Stomach smooth muscle (tissue), 2 donors: ENCODE measurements at regions not wholly inside any gene's neighbourhood (a gene's known extent, or its start where the extent isn't known, plus 50 kb on each side); places are given as distances from the start of the nearest gene placed in this dataset.

Source experiments
- H3K27ac ChIP-seq: one replicate; pipeline ENCODE4 v1.7.0; 2013; ENCODE audit warnings: mild to moderate bottlenecking, low read length, inconsistent platforms
- H3K27me3 ChIP-seq, 2 donors: one replicate each; pipeline ENCODE4 v1.7.0; 2013; ENCODE audit warnings: low read length in 2 of 2; ENCODE audit not compliant: insufficient read depth in 2 of 2, control insufficient read depth in 1 of 2
- H3K36me3 ChIP-seq, 2 donors: one replicate each; pipeline ENCODE4 v1.7.0; 2013; ENCODE audit warnings: low read length in 2 of 2; ENCODE audit not compliant: control insufficient read depth in 2 of 2, insufficient read depth in 2 of 2
- H3K4me1 ChIP-seq: one replicate; pipeline ENCODE4 v1.7.0; 2013; ENCODE audit warnings: low read length; ENCODE audit not compliant: control insufficient read depth, insufficient read depth
- H3K4me3 ChIP-seq, 2 donors: one replicate each; pipeline ENCODE4 v1.7.0; 2013; ENCODE audit warnings: low read length in 2 of 2
- H3K9ac ChIP-seq, 2 donors: one replicate each; pipeline ENCODE4 v1.7.0; 2013; ENCODE audit warnings: low read length in 2 of 2, mild to moderate bottlenecking in 1 of 2
- H3K9me3 ChIP-seq, 2 donors: one replicate each; pipeline ENCODE4 v1.7.0; 2013; ENCODE audit warnings: low read length in 2 of 2; ENCODE audit not compliant: control insufficient read depth in 2 of 2
- donor health status: healthy.
- donor health status: Pancreatic carcinoma.

DNA sequence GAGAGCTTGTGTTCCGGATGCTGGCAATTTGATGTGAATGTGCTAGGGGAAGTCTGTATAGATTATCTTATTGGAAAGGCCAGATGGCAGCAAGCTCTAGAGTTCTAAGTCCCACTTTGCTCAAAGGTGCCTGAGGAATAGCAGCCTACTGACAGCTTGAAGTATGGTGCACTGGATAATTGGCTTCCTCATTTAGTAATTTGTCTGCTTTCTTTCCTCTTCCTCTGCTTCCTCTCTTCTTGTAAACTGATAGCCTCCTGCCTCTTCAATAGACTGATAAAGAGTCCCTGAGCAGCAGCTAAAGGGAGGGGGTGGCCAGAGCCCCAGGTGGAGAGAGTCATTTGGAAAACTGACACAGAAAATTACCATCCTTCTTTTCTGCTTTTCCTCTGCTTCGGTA is 177.3 kb downstream of the FGF1 start:
- H3K9ac ChIP-seq, result no peak overlapping the region
- H3K27ac ChIP-seq, result no peak overlapping the region
- no peaks in the 10 kb centered on the region for H3K9me3 ChIP-seq
- no peaks in the 10 kb centered on the region for H3K36me3 ChIP-seq
- no peaks in the 10 kb centered on the region for H3K27me3 ChIP-seq
- no peak overlapping the region for H3K4me3 ChIP-seq
- H3K4me1 ChIP-seq, result peaks cover 6% of the 10 kb centered on the region

DNA sequence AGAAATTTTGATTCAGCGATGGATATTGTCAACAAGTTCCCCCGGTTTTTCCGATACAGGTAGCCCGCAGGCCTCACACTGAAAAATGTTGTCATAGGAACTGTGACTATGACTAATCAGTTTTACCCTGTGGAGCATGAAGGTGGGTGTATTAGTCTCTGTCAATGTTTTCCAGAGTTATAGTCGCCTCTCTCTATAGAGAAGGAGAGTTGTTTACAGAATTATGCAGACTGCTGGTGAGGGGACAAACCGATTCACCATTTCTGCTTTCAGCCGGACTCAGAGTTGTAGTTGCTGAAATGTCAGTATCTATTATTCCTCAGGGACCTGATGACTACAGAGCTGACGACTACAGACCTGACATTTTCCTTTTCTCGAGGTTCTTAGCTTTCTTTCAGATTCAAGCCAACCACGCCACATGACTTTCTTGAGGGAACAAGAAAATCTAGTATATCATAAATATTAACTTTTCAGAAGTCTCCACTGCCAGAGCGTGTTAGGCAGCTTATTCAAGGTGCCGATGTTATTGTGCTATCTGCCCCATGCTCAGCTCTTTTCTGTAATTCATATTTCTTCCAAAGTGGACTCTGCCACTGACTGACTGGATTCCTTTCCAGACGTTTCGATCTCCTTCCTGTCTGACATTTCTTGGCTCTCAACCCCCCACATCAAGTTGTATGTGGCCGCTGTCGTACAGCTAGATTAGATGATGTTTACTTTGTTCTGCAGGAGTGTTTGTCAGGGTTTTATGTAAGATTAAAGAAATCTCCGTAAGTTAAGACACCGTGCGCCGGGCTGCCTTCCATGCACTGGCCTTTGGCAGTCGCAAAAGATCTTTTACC is 178.1 kb downstream of the FGF1 start:
- H3K27ac ChIP-seq, result no peak overlapping the region
- H3K27me3 ChIP-seq, result no peaks in the 10 kb centered on the region
- H3K36me3 ChIP-seq, result no peaks in the 10 kb centered on the region
- no peak overlapping the region for H3K9ac ChIP-seq
- H3K4me1 ChIP-seq, result peaks cover 5% of the 10 kb centered on the region
- no peaks in the 10 kb centered on the region for H3K9me3 ChIP-seq
- H3K4me3 ChIP-seq, result no peak overlapping the region

DNA sequence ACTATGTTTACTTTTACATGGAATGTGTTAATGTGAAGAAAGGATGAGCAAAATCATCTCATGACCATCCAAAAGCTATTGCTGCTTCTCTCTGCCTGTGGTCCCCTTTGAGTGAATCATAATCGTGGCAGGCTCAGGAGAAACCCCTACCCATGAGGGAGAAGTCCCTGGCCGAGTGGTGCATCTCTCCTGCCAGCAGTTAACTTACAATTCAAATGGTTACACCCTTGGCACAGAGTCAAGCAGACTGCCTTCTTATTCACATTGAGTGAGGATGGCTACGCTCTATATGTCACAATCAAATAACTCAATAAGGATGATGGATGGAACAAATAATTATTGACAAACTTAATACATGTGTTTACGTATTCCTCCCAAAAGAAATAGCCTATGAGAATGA is 179.1 kb downstream of the FGF1 start:
- Histone ChIP-seq H3K27ac (no peak overlapping the region), H3K9ac (no peak overlapping the region), H3K27me3 (no peaks in the 10 kb centered on the region), H3K9me3 (no peaks in the 10 kb centered on the region), H3K4me1 (peaks cover 3% of the 10 kb centered on the region), H3K4me3 (no peak overlapping the region), H3K36me3 (no peaks in the 10 kb centered on the region)

DNA sequence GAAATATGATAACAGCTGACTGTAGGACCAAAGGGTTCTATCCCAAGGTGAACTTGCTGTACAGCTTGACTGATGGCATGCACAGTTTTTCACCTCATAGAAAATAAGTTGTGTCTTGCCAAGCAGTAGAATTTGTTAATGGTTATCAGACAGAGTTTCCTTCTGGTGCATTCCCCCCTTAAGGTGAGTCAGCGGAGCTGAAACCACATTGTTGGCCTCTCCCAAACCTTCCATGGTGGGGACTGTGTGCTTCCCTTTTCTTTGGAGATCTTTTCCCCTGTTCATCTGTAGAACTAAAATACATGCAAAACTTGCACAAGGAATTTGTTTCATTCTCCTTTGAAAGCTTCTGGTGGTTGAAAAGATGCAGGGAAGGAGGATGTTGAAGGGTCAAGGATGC is 179.8 kb downstream of the FGF1 start:
- H3K9ac ChIP-seq, result no peak overlapping the region
- H3K4me1 ChIP-seq, result peaks cover 3% of the 10 kb centered on the region
- H3K4me3 ChIP-seq, result no peak overlapping the region
- H3K27ac ChIP-seq, result no peak overlapping the region
- H3K36me3 ChIP-seq, result no peaks in the 10 kb centered on the region
- no peaks in the 10 kb centered on the region for H3K27me3 ChIP-seq
- H3K9me3 ChIP-seq, result no peaks in the 10 kb centered on the region

DNA sequence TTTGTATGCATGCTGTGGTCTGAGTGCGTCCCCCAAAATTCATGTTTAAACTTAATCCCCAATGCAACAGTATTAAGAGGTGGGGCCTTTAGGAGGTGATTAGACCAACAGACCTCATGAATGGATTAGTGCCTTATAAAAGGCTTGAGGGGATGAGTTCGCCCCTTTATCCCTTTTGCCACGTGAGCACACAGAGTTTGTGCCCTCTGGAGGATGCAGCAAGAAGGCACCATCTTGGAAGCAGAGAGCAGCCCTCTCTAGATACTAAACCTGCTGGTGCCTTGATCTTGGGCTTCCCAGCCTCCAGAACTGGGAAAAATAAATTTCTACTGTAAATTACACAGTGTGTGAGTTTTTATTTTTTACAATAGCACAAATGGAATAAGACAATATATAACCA is 177.1 kb upstream of the SPRY4 start:
- Histone ChIP-seq H3K4me1 (no peaks in the 10 kb centered on the region), H3K9ac (no peak overlapping the region), H3K4me3 (no peak overlapping the region), H3K27ac (no peak overlapping the region), H3K27me3 (no peaks in the 10 kb centered on the region), H3K9me3 (no peaks in the 10 kb centered on the region), H3K36me3 (no peaks in the 10 kb centered on the region)

DNA sequence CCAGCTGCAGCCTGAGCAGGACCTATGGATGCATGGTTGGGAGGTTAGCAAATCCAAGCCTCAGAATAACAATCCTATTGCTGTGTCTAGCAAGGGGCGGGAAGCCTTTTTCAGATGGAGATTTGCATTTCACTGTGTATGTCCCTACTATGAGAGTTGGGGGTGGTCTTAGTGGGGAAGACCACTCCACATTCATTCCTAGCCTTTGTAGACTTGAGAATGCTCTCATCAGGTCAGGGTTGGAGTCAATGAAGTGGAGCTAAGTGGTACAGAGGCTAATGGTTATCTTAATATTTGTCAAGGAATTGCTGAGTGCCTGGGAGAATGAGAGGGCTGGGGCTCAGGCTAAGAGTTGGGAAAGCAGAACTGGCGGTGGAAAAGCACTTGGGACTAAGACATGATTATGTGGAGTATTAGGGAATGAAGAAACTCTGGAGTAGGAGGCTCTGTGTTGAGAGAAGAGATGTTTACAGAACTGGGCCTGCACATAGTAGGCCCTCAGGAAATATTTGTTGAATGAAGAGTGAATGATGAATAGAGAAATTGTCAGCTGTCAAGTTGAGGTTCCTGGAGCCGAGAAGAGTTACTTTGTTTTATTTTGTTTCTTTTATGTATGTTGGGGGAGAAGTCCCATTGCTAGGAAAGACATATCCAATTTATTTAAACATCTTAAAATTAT is 175.5 kb upstream of the SPRY4 start:
- peaks cover 6% of the 10 kb centered on the region for H3K4me1 ChIP-seq
- no peak overlapping the region for H3K9ac ChIP-seq
- no peak overlapping the region for H3K4me3 ChIP-seq
- H3K36me3 ChIP-seq, result no peaks in the 10 kb centered on the region
- no peaks in the 10 kb centered on the region for H3K27me3 ChIP-seq
- no peak overlapping the region for H3K27ac ChIP-seq
- no peaks in the 10 kb centered on the region for H3K9me3 ChIP-seq

DNA sequence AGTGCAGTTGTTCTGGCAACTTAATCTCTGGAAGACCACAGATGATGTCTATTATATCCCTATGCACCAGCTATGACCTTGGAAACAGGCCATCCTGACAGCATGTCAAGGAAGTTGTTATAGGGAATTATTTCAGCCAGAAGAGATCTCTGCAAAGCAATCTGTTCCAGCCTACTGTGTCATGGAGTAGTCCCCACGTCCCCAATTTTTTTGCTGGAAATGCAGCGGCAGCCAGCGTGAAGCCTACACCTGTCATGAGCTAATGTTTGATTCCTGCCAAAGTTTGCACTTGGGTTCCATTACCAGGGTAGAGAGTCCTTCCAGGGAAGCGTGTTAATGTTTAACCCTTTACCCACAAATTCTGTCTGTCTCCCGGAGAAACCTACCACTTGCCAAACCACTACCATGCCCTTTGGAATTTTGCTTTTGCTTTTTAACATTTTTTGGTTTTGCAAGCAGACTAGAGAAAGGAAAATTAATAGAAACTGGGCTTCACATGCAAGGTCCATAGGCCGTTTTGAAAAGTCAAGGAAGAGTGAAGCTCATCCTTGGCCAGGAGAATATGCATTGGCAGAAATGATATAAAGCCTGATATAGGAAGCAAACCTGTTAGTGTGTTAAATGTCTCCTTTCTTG is 174.9 kb upstream of the SPRY4 start:
- Histone ChIP-seq H3K4me3 (no peak overlapping the region), H3K27ac (no peak overlapping the region), H3K36me3 (no peaks in the 10 kb centered on the region), H3K9me3 (no peaks in the 10 kb centered on the region), H3K4me1 (peaks cover 6% of the 10 kb centered on the region), H3K9ac (no peak overlapping the region), H3K27me3 (no peaks in the 10 kb centered on the region)

DNA sequence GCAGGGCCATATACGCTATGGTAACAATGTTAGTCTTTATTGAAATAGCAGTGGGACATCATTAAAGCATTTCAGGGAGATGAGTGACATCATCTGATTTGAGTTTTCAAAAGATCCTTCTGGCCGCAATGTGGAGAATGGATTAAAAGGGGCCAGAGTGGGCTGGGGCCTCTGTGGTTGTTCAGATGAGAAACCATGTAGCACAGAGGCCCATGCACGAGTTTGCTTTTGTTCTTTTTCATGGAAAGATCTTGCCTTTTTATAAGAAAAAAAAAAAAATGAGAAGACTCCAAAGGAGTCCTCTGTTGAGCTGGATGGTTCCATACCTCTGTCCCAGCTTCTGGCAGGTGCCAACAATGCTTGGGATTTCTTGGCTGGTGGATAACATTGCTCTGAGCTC is 173.5 kb upstream of the SPRY4 start:
- Histone ChIP-seq H3K9me3 (no peaks in the 10 kb centered on the region), H3K4me3 (no peak overlapping the region), H3K36me3 (no peaks in the 10 kb centered on the region), H3K9ac (no peak overlapping the region), H3K27ac (no peak overlapping the region), H3K4me1 (peaks cover 6% of the 10 kb centered on the region), H3K27me3 (no peaks in the 10 kb centered on the region)

DNA sequence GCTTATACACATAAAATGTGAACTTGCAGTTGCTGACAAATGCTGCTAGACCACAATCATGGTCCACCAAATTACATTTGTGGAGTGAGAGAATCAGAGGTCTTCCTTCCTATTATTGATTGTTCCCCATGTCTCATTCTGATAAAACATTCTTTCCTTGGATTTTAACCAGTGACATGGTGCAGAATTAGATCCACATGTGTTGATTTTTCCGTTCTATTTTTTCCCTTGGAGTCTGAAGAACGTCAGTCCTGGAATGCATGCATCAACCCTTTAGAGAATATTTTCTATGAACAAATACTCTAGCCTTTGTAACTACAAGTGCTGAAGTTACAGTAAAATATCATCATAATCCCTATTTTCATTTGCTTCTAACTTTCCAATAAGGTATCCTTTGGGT is 170.7 kb upstream of the SPRY4 start:
- Histone ChIP-seq H3K9ac (no peak overlapping the region), H3K36me3 (no peaks in the 10 kb centered on the region), H3K9me3 (no peaks in the 10 kb centered on the region), H3K4me3 (no peak overlapping the region), H3K27me3 (no peaks in the 10 kb centered on the region), H3K4me1 (peaks cover 10% of the 10 kb centered on the region), H3K27ac (no peak overlapping the region)

DNA sequence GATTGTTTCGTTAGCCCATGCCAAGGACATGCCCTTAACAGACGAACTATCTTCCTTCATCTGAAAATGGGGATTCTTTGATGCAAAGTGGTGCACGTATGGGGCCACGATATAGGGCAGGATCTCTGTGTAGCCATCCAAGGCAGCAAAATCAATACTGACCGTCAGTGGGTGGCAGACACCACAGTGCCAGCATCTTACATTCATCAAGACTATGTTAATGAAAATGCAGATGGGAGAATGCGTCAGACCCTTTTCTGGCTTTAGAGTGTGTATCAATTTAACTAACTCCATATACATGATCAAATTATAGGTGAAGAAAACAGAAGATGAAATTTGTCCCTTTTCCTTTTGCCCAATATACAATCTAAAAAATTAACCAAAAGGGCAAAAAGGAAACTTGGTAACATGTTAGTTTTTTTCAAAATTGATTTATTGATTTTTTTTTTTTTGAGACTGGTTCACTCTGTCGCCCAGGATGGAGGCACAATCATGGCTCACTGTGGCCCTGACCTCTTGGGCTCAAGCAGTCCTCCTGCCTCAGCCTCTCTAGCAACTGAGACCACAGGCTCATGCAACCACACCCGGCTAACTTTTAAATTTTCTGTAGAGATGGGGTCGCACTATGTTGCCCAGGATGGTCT is 169.2 kb upstream of the SPRY4 start:
- Histone ChIP-seq H3K27ac (no peak overlapping the region), H3K9ac (no peak overlapping the region), H3K9me3 (no peaks in the 10 kb centered on the region), H3K4me1 (peaks cover 10% of the 10 kb centered on the region), H3K4me3 (no peak overlapping the region), H3K27me3 (no peaks in the 10 kb centered on the region), H3K36me3 (no peaks in the 10 kb centered on the region)
